ENCODE measurements at regions not wholly inside any gene's neighbourhood (a gene's known extent, or its start where the extent isn't known, plus 50 kb on each side); places are given as distances from the start of the nearest gene placed in this dataset.

DNA sequence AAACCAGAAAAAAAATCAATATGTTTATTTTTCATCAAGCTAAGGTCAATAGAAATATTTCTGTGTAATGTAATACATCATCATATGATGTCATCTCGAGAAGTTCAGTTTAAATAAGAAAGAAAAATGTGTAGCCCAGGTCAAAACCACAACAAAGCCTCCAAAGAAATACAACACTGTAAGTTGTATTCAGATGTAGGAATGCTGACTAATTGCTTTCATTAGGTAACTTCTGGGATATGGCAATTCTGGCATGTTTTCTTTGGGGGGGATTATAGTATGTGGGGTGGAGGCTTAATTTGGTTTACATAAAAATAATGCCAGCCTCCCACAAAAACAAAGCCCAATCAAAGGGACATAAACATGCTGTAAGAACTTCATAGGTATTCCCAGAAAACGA, 881.8 kb upstream of the CITED2 start:
- Histone ChIP-seq H3K27ac (ENCODE audit: low read depth, low read length) (no peak overlapping the region), H3K4me1 (ENCODE audit: insufficient read depth, low read length) (no peaks in the 10 kb centered on the region), H3K79me2 (ENCODE audit: insufficient read depth, low read length) (no peaks in the 10 kb centered on the region), H3K4me3 (ENCODE audit: insufficient read depth, low read length) (no peak overlapping the region), H3K27me3 (ENCODE audit: insufficient read depth, low read length) (no peaks in the 10 kb centered on the region), H3K36me3 (ENCODE audit: insufficient read depth, low read length) (no peaks in the 10 kb centered on the region), H3K4me2 (ENCODE audit: insufficient read depth, low read length) (no peak overlapping the region), H2AFZ (ENCODE audit: low read length) (no peak overlapping the region), H4K20me1 (ENCODE audit: insufficient read depth, low read length) (no peaks in the 10 kb centered on the region), H3K9me3 (ENCODE audit: low read depth, low read length) (no peaks in the 10 kb centered on the region)
- TF ChIP-seq CTCF (IDR thresholded peaks at IDR 0.05; ENCODE audit: extremely low read depth, low read depth, low read length): no peak
- DNase-seq (ENCODE audit: insufficient read length, low spot score, missing footprints): no peak

DNA sequence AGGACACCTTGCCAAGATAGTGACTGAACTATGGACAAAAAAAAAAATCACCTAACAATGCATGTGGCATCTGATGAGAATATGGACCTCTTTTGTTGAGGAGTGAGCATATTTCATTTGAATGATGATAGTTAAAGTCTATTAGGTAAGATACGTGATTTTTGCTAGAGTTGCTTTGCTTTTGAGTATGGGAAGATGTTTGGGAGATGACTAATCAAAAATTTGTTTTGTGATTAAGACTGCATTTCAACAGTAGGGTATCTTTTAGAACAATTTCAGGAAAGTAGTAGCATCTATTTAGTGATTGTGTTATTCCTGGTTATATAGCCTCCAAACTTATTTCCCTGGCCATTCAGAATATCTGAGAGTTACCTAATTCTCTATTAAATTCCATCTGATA, 878.6 kb upstream of the CITED2 start:
- no peak overlapping the region for H3K4me2 ChIP-seq (ENCODE audit: insufficient read depth, low read length)
- no peaks in the 10 kb centered on the region for H3K9me3 ChIP-seq (ENCODE audit: low read depth, low read length)
- no peaks in the 10 kb centered on the region for H4K20me1 ChIP-seq (ENCODE audit: insufficient read depth, low read length)
- no peak overlapping the region for H3K4me3 ChIP-seq (ENCODE audit: insufficient read depth, low read length)
- TF ChIP-seq CTCF (IDR thresholded peaks at IDR 0.05; ENCODE audit: extremely low read depth, low read depth, low read length): no peak
- no peaks in the 10 kb centered on the region for H3K36me3 ChIP-seq (ENCODE audit: insufficient read depth, low read length)
- no peaks in the 10 kb centered on the region for H3K79me2 ChIP-seq (ENCODE audit: insufficient read depth, low read length)
- no peaks in the 10 kb centered on the region for H3K27me3 ChIP-seq (ENCODE audit: insufficient read depth, low read length)
- DNase-seq (ENCODE audit: insufficient read length, low spot score, missing footprints): no peak
- no peak overlapping the region for H2AFZ ChIP-seq (ENCODE audit: low read length)
- no peaks in the 10 kb centered on the region for H3K4me1 ChIP-seq (ENCODE audit: insufficient read depth, low read length)
- H3K27ac ChIP-seq (ENCODE audit: low read depth, low read length): no peak overlapping the region

DNA sequence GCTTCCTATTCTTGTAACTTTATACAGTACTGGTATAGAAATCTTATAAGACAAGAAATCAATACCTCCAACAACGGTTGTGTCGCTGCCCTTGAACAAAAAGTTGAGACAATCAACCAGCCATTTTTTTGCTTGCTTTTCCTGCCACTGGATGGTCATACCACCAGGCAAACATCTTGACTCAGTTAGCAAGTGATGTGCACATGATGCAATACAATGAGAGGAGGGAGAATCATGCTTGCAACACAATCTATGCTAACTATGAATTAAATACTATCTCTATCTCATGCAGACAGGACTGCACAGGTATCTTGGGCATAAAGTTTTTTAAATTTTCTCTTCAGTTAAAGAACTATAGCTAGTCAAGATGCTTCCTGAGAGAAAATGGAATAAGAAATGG, 877.7 kb upstream of the CITED2 start:
- no peak overlapping the region for H3K27ac ChIP-seq (ENCODE audit: low read depth, low read length)
- H4K20me1 ChIP-seq (ENCODE audit: insufficient read depth, low read length): no peaks in the 10 kb centered on the region
- no peaks in the 10 kb centered on the region for H3K4me1 ChIP-seq (ENCODE audit: insufficient read depth, low read length)
- H3K36me3 ChIP-seq (ENCODE audit: insufficient read depth, low read length): no peaks in the 10 kb centered on the region
- no peak overlapping the region for H3K4me3 ChIP-seq (ENCODE audit: insufficient read depth, low read length)
- no peaks in the 10 kb centered on the region for H3K9me3 ChIP-seq (ENCODE audit: low read depth, low read length)
- H3K27me3 ChIP-seq (ENCODE audit: insufficient read depth, low read length): no peaks in the 10 kb centered on the region
- TF ChIP-seq CTCF (IDR thresholded peaks at IDR 0.05; ENCODE audit: extremely low read depth, low read depth, low read length): no peak
- no peak overlapping the region for H2AFZ ChIP-seq (ENCODE audit: low read length)
- no peak for DNase-seq (ENCODE audit: insufficient read length, low spot score, missing footprints)
- no peaks in the 10 kb centered on the region for H3K79me2 ChIP-seq (ENCODE audit: insufficient read depth, low read length)
- H3K4me2 ChIP-seq (ENCODE audit: insufficient read depth, low read length): no peak overlapping the region

GRCh38 chr6:140245296-140246040, 871.0 kb upstream of the CITED2 start:
- no peak for DNase-seq (ENCODE audit: insufficient read length, low spot score, missing footprints)
- no peak overlapping the region for H3K27ac ChIP-seq (ENCODE audit: low read depth, low read length)
- H3K9me3 ChIP-seq (ENCODE audit: low read depth, low read length): no peaks in the 10 kb centered on the region
- no peaks in the 10 kb centered on the region for H4K20me1 ChIP-seq (ENCODE audit: insufficient read depth, low read length)
- no peak overlapping the region for H3K4me2 ChIP-seq (ENCODE audit: insufficient read depth, low read length)
- no peaks in the 10 kb centered on the region for H3K4me1 ChIP-seq (ENCODE audit: insufficient read depth, low read length)
- no peaks in the 10 kb centered on the region for H3K27me3 ChIP-seq (ENCODE audit: insufficient read depth, low read length)
- no peaks in the 10 kb centered on the region for H3K79me2 ChIP-seq (ENCODE audit: insufficient read depth, low read length)
- no peaks in the 10 kb centered on the region for H3K36me3 ChIP-seq (ENCODE audit: insufficient read depth, low read length)
- TF ChIP-seq CTCF (IDR thresholded peaks at IDR 0.05; ENCODE audit: extremely low read depth, low read depth, low read length): no peak
- no peak overlapping the region for H3K4me3 ChIP-seq (ENCODE audit: insufficient read depth, low read length)
- peak overlapping the region; percentile 27 for H2AFZ ChIP-seq (ENCODE audit: low read length)
